ENCODE measurements at regions not wholly inside any gene's neighbourhood (a gene's known extent, or its start where the extent isn't known, plus 50 kb on each side); places are given as distances from the start of the nearest gene placed in this dataset.

GRCh38 chr6:54716010-54716409 lies 130.6 kb upstream of the FAM83B start:
- no peak for DNase-seq (ENCODE audit: low read depth in 1 of 2, low spot score in 1 of 2)
- in situ Hi-C loops (cut with HindIII; ENCODE audit: low pct_unique_long_range_greater_than_20kb, low sequenced_read_pairs), result no loop called here
- TF ChIP-seq JUND (IDR thresholded peaks at IDR 0.05; ENCODE audit: low read depth), result no peak

GRCh38 chr6:54716877-54717276 lies 129.7 kb upstream of the FAM83B start:
- in situ Hi-C loops (cut with HindIII; ENCODE audit: low pct_unique_long_range_greater_than_20kb, low sequenced_read_pairs), result no loop called here
- no peak for TF ChIP-seq JUND (IDR thresholded peaks at IDR 0.05; ENCODE audit: low read depth)
- DNase-seq (ENCODE audit: low read depth in 1 of 2, low spot score in 1 of 2), result no peak

DNA sequence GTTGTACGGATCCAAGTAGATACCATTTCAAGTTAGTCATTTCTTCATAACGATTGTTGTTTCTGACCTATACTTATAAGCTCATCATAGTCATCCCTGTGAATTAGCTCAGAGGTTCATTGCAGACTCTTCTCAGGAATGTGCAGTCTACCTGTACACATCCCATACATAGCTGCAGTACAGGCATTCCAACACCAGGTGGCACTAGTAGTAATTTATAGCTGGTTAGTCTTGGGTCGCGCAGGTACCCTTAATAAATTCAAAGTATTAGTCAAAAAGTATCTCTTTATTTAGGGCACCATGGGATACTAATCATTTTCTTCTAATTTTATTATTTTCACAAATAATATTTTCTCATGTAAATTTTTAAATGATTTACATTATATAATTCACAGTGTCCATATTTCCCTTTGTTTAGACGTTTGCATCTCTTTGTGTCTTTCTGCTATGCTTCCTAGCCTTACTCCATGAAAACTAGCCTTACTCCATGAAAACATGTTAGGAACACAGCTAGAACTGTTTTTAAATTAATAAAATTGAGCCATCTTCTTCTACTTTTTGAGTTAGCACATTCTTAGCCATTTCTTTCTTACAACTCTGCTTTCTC lies 128.6 kb upstream of the FAM83B start:
- no peak for TF ChIP-seq JUND (IDR thresholded peaks at IDR 0.05; ENCODE audit: low read depth)
- in situ Hi-C loops (cut with HindIII; ENCODE audit: low pct_unique_long_range_greater_than_20kb, low sequenced_read_pairs), result no loop called here
- peak in 1 of 2 experiments; percentile 86 for DNase-seq (ENCODE audit: low read depth in 1 of 2, low spot score in 1 of 2)

DNA sequence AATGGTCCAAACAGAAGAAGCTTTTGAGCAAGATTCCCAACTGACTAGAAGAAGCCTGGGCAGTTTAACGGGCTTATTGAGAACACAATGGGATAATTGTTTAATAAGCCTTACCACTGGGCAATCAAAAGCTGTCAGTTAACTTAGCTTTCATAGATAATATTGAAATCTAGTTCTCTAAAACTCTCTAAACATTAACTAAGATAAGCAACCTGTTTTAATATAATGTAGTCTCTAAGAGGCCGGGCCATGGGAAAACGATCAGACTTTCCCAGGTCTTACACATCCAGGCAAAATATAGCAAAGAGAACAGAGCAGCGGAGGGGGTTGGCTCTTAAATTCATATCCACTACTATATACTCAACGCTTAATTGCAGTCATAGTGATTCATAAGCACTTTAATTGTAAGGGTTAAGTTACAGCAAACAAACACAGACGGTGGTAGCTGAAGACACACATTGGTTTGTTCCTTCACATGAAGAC lies 128.0 kb upstream of the FAM83B start:
- in situ Hi-C loops (cut with HindIII; ENCODE audit: low pct_unique_long_range_greater_than_20kb, low sequenced_read_pairs), result no loop called here
- DNase-seq (ENCODE audit: low read depth in 1 of 2, low spot score in 1 of 2), result peak in 1 of 2 experiments; percentile 36
- TF ChIP-seq JUND (IDR thresholded peaks at IDR 0.05; ENCODE audit: low read depth), result no peak

- no peak for DNase-seq (ENCODE audit: low read depth in 1 of 2, low spot score in 1 of 2)
- TF ChIP-seq JUND (IDR thresholded peaks at IDR 0.05; ENCODE audit: low read depth), result no peak
- in situ Hi-C loops (cut with HindIII; ENCODE audit: low pct_unique_long_range_greater_than_20kb, low sequenced_read_pairs), result no loop called here
These were observed 127.4 kb upstream of the FAM83B start for GRCh38 chr6:54719131-54719530.

DNA sequence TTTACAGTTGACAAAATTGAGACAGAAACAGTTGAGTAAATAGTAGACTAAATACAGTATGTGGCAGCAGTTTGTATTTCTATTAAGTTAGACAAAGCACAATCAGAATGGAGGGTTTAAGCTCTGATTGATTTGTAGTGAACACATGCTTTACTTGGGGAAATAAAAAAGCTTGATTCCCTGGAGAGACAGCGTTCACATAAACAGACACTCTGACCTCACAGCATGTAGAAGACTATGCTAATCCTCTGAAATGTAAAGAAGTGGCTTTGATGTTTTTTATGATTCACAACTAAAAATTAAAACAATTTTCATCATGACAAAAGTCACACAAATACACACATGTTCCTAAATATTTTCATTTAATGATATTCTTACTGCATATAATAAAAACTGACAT lies 126.9 kb upstream of the FAM83B start:
- DNase-seq (ENCODE audit: low read depth in 1 of 2, low spot score in 1 of 2), result no peak
- in situ Hi-C loops (cut with HindIII; ENCODE audit: low pct_unique_long_range_greater_than_20kb, low sequenced_read_pairs), result no loop called here
- no peak for TF ChIP-seq JUND (IDR thresholded peaks at IDR 0.05; ENCODE audit: low read depth)

DNA sequence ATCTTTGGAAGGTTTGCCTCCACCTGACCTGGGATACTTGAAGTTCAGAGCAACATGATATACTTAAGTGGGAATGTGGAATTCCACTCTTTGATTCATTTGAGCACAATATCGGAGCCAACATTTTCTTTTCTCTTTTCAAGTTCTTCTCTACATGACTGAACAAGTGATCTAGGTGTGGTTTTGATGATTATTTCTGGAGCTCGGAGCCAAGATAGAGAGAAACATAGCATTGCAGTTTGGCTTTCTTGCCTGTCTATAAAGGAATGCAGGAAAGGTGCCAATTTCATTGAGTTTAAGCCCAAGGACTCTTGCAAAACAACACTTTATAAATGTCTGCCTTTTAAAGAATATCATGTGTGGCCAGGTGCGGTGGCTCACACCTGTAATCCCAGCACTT lies 124.2 kb upstream of the FAM83B start:
- no peak for DNase-seq (ENCODE audit: low read depth in 1 of 2, low spot score in 1 of 2)
- no peak for TF ChIP-seq JUND (IDR thresholded peaks at IDR 0.05; ENCODE audit: low read depth)
- in situ Hi-C loops (cut with HindIII; ENCODE audit: low pct_unique_long_range_greater_than_20kb, low sequenced_read_pairs), result no loop called here

DNA sequence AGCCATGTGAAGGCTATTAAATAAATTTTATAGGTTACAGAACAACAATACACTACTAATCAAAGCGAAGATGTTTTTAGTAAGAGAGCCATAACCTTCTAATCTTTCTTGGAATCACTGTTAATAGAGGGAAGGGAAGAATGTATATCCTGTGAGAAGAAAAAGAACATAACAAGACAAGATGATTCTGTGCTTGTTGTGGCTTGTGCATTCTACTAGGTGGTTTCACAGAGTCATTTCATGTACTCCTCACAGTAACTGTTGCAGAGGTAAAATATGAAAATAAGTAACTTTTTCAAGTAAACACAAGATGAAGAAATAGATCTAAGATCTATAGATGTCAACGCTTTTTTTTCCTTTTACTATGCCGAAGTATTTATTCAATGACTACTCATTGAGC lies 116.9 kb upstream of the FAM83B start:
- TF ChIP-seq JUND (IDR thresholded peaks at IDR 0.05; ENCODE audit: low read depth), result no peak
- in situ Hi-C loops (cut with HindIII; ENCODE audit: low pct_unique_long_range_greater_than_20kb, low sequenced_read_pairs), result no loop called here
- DNase-seq (ENCODE audit: low read depth in 1 of 2, low spot score in 1 of 2), result no peak

DNA sequence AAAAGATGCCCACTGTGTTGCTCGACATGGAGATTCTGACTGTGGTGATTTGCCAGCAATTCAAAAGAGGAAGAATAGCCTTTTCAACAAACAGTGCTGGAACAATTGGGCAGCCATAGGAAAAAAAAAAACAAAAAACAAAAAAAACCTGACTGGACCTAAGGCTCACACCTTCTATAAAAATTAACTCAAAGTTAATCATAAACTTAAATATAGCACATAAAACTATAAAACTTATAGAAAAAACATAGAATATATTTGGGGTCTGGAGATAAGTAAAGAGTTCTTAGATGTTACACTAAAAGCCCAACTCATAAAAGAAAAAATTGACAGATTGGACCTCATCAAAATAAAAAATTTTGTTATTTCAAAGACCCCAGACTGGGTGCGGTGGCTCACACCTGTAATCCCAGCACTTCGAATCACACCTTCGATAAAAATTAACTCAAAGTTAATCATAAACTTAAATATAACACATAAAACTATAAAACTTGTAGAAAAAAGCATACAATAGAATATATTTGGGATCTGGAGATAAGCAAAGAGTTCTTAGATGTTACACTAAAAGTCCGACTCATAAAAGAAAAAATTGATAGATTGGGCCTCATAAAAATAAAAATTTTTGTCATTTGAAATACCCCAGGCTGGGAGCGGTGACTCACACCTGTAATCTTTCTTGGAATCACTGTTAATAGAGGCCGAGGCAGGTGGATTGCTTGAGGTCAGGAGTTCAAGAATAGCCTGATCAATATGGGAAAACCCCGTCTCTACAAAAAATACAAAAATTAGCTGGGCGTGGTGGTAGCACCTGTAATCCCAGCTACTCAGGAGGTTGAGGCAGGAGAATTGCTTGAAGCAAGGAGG lies 115.6 kb upstream of the FAM83B start:
- no peak for DNase-seq (ENCODE audit: low read depth in 1 of 2, low spot score in 1 of 2)
- in situ Hi-C loops (cut with HindIII; ENCODE audit: low pct_unique_long_range_greater_than_20kb, low sequenced_read_pairs), result no loop called here
- TF ChIP-seq JUND (IDR thresholded peaks at IDR 0.05; ENCODE audit: low read depth), result no peak

GRCh38 chr6:54737247-54737646 lies 109.3 kb upstream of the FAM83B start:
- no peak for TF ChIP-seq JUND (IDR thresholded peaks at IDR 0.05; ENCODE audit: low read depth)
- in situ Hi-C loops (cut with HindIII; ENCODE audit: low pct_unique_long_range_greater_than_20kb, low sequenced_read_pairs), result no loop called here
- DNase-seq (ENCODE audit: low read depth in 1 of 2, low spot score in 1 of 2), result no peak

GRCh38 chr6:54747955-54748354 lies 98.6 kb upstream of the FAM83B start:
- in situ Hi-C loops (cut with HindIII; ENCODE audit: low pct_unique_long_range_greater_than_20kb, low sequenced_read_pairs), result no loop called here
- no peak for TF ChIP-seq JUND (IDR thresholded peaks at IDR 0.05; ENCODE audit: low read depth)
- DNase-seq (ENCODE audit: low read depth in 1 of 2, low spot score in 1 of 2), result no peak

DNA sequence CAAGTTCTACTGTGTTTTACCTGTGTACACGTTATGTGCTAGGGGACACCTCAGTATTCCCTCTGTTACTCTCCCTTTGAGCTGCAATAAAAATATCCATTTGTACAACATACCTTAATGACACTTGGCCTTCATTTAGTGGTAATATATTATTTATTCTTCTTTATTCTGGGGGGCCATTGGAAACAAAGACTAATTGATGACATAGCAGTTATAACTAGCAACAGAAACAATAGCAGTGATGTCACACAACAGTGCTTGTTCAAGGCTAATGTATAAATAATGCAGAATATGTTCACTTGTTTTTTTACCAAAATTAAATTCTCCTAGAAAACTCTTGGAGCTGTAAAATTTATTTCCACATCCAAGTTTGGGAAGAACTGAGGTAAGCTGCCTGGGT lies 92.2 kb upstream of the FAM83B start:
- in situ Hi-C loops (cut with HindIII; ENCODE audit: low pct_unique_long_range_greater_than_20kb, low sequenced_read_pairs), result no loop called here
- no peak for DNase-seq (ENCODE audit: low read depth in 1 of 2, low spot score in 1 of 2)
- no peak for TF ChIP-seq JUND (IDR thresholded peaks at IDR 0.05; ENCODE audit: low read depth)

DNA sequence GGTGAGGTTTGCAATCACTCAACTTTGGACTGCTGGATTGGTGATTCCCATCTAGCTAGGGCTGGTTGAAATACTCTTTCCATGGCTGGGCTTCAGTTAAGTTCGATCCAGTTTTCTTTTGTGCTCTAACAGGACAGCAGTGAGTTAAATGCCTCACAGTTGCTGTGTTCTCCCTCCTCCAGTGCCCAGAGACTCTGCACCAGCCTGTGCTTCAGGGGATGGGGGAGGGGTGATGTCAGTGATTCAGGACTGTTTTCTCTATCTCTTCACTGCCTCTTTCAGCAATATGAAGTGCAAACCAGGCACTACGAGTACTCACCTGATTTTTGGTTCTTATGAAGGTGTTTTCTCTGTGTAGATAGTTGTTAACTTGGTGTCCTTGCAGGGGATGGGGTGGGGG lies 88.2 kb upstream of the FAM83B start:
- TF ChIP-seq JUND (IDR thresholded peaks at IDR 0.05; ENCODE audit: low read depth), result no peak
- in situ Hi-C loops (cut with HindIII; ENCODE audit: low pct_unique_long_range_greater_than_20kb, low sequenced_read_pairs), result no loop called here
- DNase-seq (ENCODE audit: low read depth in 1 of 2, low spot score in 1 of 2), result peak in 1 of 2 experiments; percentile 26

Measured in T47D (cell line).